ENCODE measurements at regions not wholly inside any gene's neighbourhood (a gene's known extent, or its start where the extent isn't known, plus 50 kb on each side); places are given as distances from the start of the nearest gene placed in this dataset.

GRCh38 chr1:184811439-184812111, 56.9 kb upstream of the EDEM3 start:
- TF ChIP-seq CTCF (IDR thresholded peaks at IDR 0.05): no peak
- no peak for TF ChIP-seq POLR2AphosphoS5 (IDR thresholded peaks at IDR 0.05)

Data from prostate gland (tissue), 2 donors.